Right lung (tissue), 2 donors: ENCODE measurements at regions not wholly inside any gene's neighbourhood (a gene's known extent, or its start where the extent isn't known, plus 50 kb on each side); places are given as distances from the start of the nearest gene placed in this dataset.

Experiments used
- DNase-seq, 2 donors: peaks; one replicate each; pipeline ENCODE4 v3.0.0-alpha.2; 2013

DNA sequence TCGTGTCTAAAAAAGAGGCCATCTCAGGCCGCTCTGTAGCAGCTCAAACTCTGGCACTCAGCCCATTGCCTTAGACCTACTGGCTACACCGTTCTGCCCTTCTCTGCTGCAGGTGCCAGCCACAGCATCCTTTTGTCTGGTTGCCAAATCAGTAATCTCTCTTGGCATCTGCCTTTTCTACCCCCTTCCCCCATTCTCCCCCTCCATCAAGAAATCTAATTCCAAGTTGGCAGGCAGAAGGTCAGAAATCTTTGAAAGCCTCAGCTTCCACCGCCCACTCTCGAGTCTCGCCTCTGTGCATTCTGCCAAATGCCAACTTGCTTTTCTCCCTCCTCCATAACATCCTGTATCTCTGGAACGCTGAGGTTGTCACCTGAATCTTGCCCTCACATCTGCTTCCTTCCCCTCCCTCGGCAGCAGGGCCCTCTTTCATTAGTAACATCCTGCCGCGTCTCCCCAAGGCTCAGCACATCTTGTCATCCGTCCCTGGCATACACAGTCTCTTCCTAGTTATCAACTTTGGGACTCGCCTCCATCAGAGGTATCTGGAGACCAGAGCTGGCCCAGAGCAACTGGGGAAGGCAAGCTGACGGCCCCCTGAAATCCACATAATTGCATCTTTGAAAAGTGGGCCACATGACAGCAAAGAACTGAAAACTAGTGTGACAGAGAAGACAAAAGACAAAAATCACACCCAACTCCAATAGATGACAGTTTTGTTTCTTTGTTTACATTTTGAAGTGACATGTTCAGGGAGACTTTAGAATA is 312.0 kb upstream of the CCDC54 start:
- no peak for DNase-seq

DNA sequence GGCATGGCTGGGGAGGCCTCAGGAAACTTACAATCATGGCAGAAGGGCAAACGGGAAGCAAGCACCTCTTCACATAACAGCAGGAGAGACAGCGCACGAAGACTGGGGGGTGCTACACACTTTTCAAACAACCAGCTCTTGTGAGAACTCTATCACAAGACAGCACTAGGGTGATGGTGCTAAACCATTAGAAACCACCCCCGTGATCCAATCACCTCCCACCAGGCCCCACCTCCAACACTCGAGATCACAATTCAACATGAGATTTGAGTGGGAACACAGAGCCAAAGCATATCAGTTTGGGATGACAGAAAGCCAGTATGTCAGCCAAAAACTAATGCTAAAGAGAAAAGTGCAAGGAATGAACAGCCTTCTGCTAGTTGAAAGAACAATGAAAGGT is 309.8 kb upstream of the CCDC54 start:
- DNase-seq: no peak

DNA sequence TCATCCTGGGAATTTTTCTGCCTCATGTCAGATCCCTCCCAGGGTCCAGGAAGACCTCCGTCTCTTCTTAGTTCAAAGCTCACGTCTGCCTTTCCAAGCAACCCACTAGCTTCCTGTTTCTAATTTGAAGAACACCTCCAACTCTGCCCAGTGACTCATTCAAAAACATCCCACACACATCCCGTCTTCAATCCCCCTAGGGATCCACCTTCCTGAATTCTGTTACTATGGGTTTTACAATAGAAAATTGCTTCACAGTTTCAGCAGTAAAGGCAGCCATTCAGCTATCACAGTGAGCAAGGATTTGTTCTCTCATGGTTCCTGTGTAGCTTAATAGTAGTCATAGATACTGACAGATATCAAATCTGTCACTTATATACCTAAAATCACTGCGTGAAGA is 308.3 kb upstream of the CCDC54 start:
- DNase-seq: no peak

GRCh38 chr3:107076946-107077345 is 300.3 kb upstream of the CCDC54 start:
- DNase-seq: no peak

GRCh38 chr3:107077391-107077790 is 299.8 kb upstream of the CCDC54 start:
- no peak for DNase-seq

DNA sequence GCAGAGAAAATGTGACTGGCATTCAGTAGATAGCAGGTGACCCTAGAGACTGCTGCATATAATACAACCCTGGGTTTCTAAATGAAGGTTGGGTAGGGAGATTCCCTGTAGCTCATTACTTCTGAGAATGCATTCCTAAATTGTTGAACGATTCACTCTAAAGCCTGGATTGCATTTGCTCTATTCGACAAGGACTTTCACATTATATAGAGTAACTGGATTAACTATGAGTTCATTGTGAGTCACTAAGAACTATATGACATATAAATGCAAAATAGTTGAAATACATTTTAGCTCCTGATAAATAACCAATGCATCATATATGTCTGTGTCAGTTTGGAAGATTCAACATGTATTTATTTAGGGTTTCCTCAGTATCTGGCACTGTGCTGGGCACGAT is 294.7 kb upstream of the CCDC54 start:
- no peak for DNase-seq

DNA sequence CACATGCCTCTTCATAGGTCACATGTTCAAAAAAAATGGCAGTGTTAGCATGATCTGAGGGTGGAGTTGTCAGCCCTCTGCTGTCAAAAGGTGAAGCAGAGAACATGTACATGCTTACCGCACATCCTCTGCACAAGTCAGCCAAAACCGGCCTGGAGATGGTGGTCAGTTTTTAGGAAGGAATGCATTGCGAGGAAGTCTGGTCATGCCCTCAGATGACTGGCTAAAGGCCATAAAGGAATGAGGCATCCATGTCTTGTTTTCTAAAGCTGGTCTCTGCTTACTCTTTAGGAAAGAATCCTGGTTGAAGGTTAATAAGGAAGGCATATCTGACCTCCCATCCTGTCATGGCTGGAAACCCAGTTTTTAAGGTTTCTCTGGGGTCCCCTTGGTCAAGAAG is 292.0 kb upstream of the CCDC54 start:
- DNase-seq: no peak

DNA sequence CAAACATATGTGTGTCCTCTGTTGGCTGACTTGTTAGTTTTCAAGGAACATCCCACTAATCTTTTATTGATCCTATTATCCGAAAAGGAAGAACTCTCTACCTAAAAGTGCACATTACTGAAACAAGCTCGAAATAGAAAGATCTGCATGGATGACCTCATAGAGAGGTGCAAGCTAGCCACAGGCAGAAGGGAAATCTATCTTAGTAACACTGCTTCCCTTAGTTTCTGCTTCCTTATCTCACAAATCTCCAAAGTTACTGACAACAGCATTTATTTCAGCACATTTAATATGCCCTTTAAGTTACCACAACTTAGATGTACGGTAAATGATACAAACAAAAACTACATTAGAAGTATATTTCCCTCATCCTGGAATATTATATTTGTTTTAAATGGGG is 285.1 kb upstream of the CCDC54 start:
- no peak for DNase-seq

DNA sequence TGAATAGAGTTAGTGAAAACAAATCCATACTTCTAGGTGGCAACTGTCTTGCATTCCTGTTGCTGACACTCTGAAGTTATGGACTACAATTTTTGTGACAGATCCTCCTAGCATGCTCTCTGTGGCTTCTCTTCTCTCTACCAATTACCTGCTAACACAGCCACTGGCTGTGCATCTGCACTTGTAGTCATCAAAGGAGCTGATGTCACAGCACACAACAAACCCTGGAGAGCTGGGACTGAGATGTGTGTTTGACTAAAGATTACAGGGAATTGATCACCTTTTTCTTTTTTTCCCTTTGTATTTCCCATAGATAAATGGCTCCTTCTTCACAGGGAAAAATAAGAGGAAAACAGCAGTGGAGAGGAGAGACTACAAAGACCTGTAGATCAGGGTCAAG is 278.4 kb upstream of the CCDC54 start:
- DNase-seq: no peak

- DNase-seq: no peak
These were observed 277.1 kb upstream of the CCDC54 start for GRCh38 chr3:107100137-107100536.

DNA sequence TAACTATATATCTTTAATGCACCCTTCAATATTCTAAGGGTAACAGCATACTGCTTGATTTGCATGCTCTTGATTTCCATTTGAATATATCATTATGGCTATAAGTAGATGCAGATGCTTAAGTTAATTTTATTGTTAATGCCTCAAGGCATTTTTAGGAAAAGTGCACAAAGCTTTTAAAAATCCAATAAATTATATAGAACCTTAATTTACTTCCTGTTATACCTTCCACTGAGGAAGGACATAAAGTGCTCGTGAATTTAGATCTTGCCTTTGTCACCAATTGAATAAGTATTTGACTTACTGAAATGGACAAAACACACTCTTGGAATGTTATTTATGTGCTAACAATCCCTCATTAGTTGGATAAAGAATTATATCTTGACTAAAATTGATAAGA is 276.7 kb upstream of the CCDC54 start:
- DNase-seq: no peak

- DNase-seq: no peak
These were observed 273.5 kb upstream of the CCDC54 start for GRCh38 chr3:107103786-107104185.

DNA sequence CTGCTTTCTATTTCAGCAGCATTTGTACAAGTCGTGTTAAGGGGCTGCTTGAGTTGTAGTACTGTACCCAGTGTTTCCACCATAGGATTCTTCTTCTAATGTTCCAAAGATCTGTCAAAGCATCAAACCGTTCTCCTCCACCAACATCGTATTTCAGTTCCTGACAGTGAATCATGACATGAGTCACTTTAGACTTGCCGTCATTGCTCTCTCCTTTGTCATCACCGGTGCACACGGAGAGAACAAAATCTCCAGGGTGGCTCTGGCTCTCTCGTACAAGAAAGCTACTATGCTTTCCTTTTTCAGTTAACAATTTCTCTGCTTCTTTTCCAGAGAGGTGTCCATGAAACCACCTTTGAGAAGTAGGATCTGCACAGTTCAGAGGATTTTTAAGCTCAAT is 270.9 kb upstream of the CCDC54 start:
- DNase-seq: no peak

GRCh38 chr3:107106907-107107306 is 270.3 kb upstream of the CCDC54 start:
- DNase-seq: no peak

GRCh38 chr3:107110596-107111305 is 266.5 kb upstream of the CCDC54 start:
- DNase-seq: no peak

- no peak for DNase-seq
These were observed 265.4 kb upstream of the CCDC54 start for GRCh38 chr3:107111872-107112271.

GRCh38 chr3:107112356-107112755 is 264.9 kb upstream of the CCDC54 start:
- DNase-seq: no peak

DNA sequence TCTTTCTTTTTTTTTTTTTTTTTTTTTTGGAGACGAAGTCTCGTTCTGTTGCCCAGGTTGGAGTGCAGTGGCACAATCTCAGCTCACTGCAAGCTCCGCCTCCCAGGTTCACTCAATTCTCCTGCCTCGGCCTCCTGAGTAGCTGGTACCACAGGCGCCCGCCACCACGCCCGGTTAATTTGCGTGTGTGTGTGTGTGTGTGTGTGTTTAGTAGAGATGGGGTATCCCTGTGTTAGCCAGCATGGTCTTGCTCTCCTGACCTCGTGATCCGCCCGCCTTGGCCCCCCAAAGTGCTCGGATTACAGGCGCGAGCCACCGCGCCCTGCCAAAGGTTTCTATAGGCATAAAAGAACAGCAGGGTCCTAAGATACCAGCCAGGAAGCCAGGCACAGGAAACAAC is 261.0 kb upstream of the CCDC54 start:
- no peak for DNase-seq

DNA sequence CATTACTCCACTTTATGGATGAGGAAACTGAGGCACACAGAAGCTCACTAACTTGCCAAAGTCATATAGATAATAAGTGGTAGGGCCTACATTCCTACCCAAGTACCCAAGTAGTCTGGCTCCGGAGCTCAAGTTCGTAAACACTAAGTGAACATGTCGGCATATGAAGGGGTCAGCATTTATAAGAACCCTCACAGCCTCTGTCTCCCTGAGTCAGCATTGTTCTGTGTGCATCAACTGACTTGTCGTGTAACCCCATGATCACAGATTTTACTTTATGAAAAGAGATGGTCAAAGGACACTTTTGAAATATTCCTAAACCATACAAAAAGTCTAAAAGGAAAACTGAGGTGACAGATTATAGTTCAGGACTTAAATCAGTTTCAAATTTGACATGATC is 260.1 kb upstream of the CCDC54 start:
- DNase-seq: no peak

- peak; percentile 64 to 74 for DNase-seq
These were observed 259.2 kb upstream of the CCDC54 start for GRCh38 chr3:107117922-107118536.

- no peak for DNase-seq
These were observed 252.4 kb upstream of the CCDC54 start for GRCh38 chr3:107124885-107125284.

DNA sequence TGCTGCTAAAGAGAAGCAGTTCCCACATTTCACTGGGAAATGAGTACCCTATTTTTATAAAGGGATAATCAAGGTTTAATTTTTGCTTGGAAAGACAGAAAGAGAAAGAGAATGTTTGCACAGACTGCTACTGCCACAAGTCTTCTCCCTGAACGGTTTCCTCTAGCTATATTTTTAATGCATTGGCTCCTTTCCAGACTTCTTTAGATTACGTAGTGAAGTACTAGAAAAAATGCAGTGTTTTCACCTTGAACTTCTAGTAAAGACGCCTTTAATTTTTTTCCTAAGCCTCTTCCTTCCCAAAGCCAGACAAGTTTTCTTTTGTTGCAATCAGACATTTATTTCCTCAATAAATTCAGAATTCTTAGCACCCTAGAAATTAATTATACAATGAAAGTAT is 248.3 kb upstream of the CCDC54 start:
- DNase-seq: peak in 1 of 2 donors; percentile 16

DNA sequence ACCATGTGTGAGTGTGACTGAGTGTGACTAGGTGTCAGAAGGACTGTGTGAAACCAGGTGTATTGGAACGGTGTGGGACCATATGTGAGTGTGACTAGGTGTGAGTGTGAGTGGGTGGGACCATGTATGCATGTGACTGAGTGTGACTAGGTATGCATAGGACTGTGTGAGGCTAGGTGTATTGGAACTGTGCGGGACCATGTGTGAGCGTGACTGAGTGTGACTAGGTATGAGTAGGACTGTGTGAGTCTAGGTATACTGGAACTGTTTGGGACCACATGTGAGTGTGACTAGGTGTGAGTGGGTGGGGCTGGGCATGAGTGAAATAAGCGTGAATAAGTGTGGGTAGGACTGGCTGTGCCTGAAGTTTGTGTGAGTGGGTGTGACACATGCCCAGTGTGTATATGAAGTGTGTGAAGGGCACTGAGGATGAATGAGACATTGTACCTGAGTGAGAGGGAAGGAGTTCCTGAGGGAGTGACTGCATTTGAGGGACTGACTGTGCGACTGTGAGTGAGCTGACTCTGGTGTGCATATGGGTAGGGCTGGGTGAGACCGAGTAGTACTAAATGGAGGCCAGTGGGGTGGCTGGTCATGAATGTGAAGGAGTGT is 247.0 kb upstream of the CCDC54 start:
- DNase-seq: no peak
